SK-N-SH (cell line): ENCODE measurements at regions not wholly inside any gene's neighbourhood (a gene's known extent, or its start where the extent isn't known, plus 50 kb on each side); places are given as distances from the start of the nearest gene placed in this dataset.

Experiments
- CTCF ChIA-PET: fragments of 300-600, 350-600 bp; formaldehyde crosslinking; extraction: SDS; loops from one replicate; lab custom pipeline; 2021; lab: Yijun Ruan, JAX
- POLR2A ChIA-PET: fragments of 350-600 bp; sonication (Branson Sonifier 250); formaldehyde crosslinking; extraction: SDS; loops from one replicate; lab custom pipeline; 2020; ENCODE audit warnings: antibody characterized with exemption, inconsistent platforms; lab: Yijun Ruan, JAX
- DNase-seq: peaks from one replicate; pipeline ENCODE4 v3.0.0; 2012
- H2AFZ ChIP-seq: fragments of 200-600 bp; sonication (generic); 2 replicates; pipeline ENCODE4 v1.8.1; 2016; ENCODE audit warnings: antibody characterized with exemption, mild to moderate bottlenecking, low read depth
- H3F3A ChIP-seq: fragments of 200-600 bp; sonication (generic); replicated peaks from 2 replicates; pipeline ENCODE3; 2016; ENCODE audit warnings: antibody characterized with exemption, mild to moderate bottlenecking; ENCODE audit not compliant: insufficient read depth
- H3K27ac ChIP-seq, 2 experiments: fragments of 200-500 bp in 1 of 2; fragments of 200-600 bp in 1 of 2; sonication (Bioruptor generic) in 1 of 2; sonication (generic), shearing (Covaris generic) in 1 of 2; 2 replicates each; pipeline versions ENCODE4 v1.5.1 to v1.6.1; 2014 to 2016; ENCODE audit warnings: low read depth in 2 of 2, inconsistent platforms in 1 of 2, low read length in 1 of 2, mild to moderate bottlenecking in 1 of 2, mixed read lengths in 1 of 2
- H3K27me3 ChIP-seq: fragments of 200-600 bp; sonication (generic), shearing (Covaris generic); 2 replicates; pipeline ENCODE4 v1.6.1; 2016; ENCODE audit warnings: mixed run types; ENCODE audit not compliant: insufficient read depth
- H3K36me3 ChIP-seq, 2 experiments: fragments of 200-500 bp in 1 of 2; fragments of 200-600 bp in 1 of 2; sonication (Bioruptor generic) in 1 of 2; sonication (generic) in 1 of 2; replicated peaks in 1 of 2; 2 replicates each; pipeline versions ENCODE3 to v1.5.1; 2014 to 2016; ENCODE audit warnings: low read length in 1 of 2, mild to moderate bottlenecking in 1 of 2; ENCODE audit not compliant: insufficient read depth in 2 of 2, control insufficient read depth in 1 of 2
- H3K4me1 ChIP-seq, 2 experiments: fragments of 200-500 bp in 1 of 2; fragments of 200-600 bp in 1 of 2; sonication (Bioruptor generic) in 1 of 2; sonication (generic), shearing (Covaris generic) in 1 of 2; 2 replicates each; pipeline versions ENCODE4 v1.5.1 to v1.6.1; 2014 to 2016; ENCODE audit warnings: low read depth in 1 of 2, low read length in 1 of 2, mixed run types in 1 of 2; ENCODE audit not compliant: insufficient read depth in 2 of 2, control insufficient read depth in 1 of 2
- H3K4me2 ChIP-seq: fragments of 200-600 bp; sonication (generic), shearing (Covaris generic); 2 replicates; pipeline ENCODE4 v1.6.1; 2017; ENCODE audit warnings: mixed run types
- H3K4me3 ChIP-seq, 2 experiments: fragments of 200-500 bp in 1 of 2; fragments of 200-600 bp in 1 of 2; sonication (Bioruptor generic) in 1 of 2; sonication (generic), shearing (Covaris generic) in 1 of 2; 2 replicates each; pipeline versions ENCODE4 v1.5.1 to v1.8.1; 2014 to 2016; ENCODE audit warnings: low read depth in 2 of 2, inconsistent platforms in 1 of 2, low read length in 1 of 2, mild to moderate bottlenecking in 1 of 2, mixed read lengths in 1 of 2, moderate library complexity in 1 of 2
- H3K79me2 ChIP-seq: fragments of 200-600 bp; sonication (generic); 2 replicates; pipeline ENCODE4 v1.8.1; 2017; ENCODE audit warnings: mild to moderate bottlenecking; ENCODE audit not compliant: insufficient read depth
- H3K9ac ChIP-seq: fragments of 200-600 bp; sonication (generic); 2 replicates; pipeline ENCODE4 v1.6.1; 2017; ENCODE audit warnings: mixed run types
- H3K9me2 ChIP-seq: fragments of 200-600 bp; sonication (generic); 2 replicates; pipeline ENCODE4 v1.6.1; 2017; ENCODE audit warnings: mixed run types
- H3K9me3 ChIP-seq: fragments of 200-600 bp; sonication (generic); 2 replicates; pipeline ENCODE4 v1.6.1; 2017; ENCODE audit warnings: mixed run types, mild to moderate bottlenecking, moderate library complexity
- H4K20me1 ChIP-seq: fragments of 200-600 bp; sonication (generic); 2 replicates; pipeline ENCODE4 v1.6.1; 2017; ENCODE audit warnings: mild to moderate bottlenecking, mixed run types; ENCODE audit not compliant: insufficient read depth
- CHD2 ChIP-seq: fragments of 150-350 bp; IDR thresholded peaks from 2 replicates; pipeline ENCODE4 v1.6.1; 2018; ENCODE audit warnings: low read length; ENCODE audit not compliant: partially characterized antibody
- EP300 ChIP-seq, 2 experiments: IDR thresholded peaks; 2 replicates each; pipeline versions ENCODE4 v1.4.0 to v1.6.1; 2012; ENCODE audit warnings: borderline replicate concordance in 1 of 2, low read depth in 1 of 2, low read length in 1 of 2
- FOSL2 ChIP-seq: IDR thresholded peaks from 2 replicates; pipeline ENCODE4 v1.4.0; 2012; ENCODE audit warnings: low read depth, mild to moderate bottlenecking, moderate library complexity, borderline replicate concordance
- JUND ChIP-seq: IDR thresholded peaks from 2 replicates; pipeline ENCODE4 v1.4.0; 2012
- NFIC ChIP-seq: IDR thresholded peaks from 2 replicates; pipeline ENCODE4 v1.4.0; 2012; ENCODE audit warnings: borderline replicate concordance
- POLR2AphosphoS5 ChIP-seq: IDR thresholded peaks from 2 replicates; pipeline ENCODE4 v1.6.1; 2012; ENCODE audit warnings: low read depth, low read length
- RFX5 ChIP-seq: IDR thresholded peaks from 2 replicates; pipeline ENCODE4 v1.6.1; 2012; ENCODE audit warnings: mild to moderate bottlenecking, improper control_type of control experiment, low read length
- RXRA ChIP-seq: IDR thresholded peaks from 2 replicates; pipeline ENCODE4 v1.4.0; 2012; ENCODE audit warnings: low read depth, mild to moderate bottlenecking, borderline replicate concordance
- TCF12 ChIP-seq: IDR thresholded peaks from 2 replicates; pipeline ENCODE4 v1.4.0; 2012
- TEAD4 ChIP-seq: IDR thresholded peaks from 2 replicates; pipeline ENCODE4 v1.4.0; 2012; ENCODE audit warnings: mild to moderate bottlenecking, borderline replicate concordance; ENCODE audit not compliant: insufficient read depth
- YY1 ChIP-seq: IDR thresholded peaks from 2 replicates; pipeline ENCODE4 v1.4.0; 2012; ENCODE audit warnings: low read depth, mild to moderate bottlenecking
- WGBS: methylation state at CpG from one replicate; pipeline ENCODE4 v1.1.6; 2017; ENCODE audit warnings: low lambda C conversion rate; 5-methylcytosine and 5-hydroxymethylcytosine counted together
- TF ChIP-seq, protein P1 (sequence below): IDR thresholded peaks from 2 replicates; pipeline ENCODE4; 2012
- TF ChIP-seq, protein P2 (sequence below): IDR thresholded peaks from 2 replicates; pipeline ENCODE4 v1.4.0; 2012; ENCODE audit warnings: low read depth

DNA sequence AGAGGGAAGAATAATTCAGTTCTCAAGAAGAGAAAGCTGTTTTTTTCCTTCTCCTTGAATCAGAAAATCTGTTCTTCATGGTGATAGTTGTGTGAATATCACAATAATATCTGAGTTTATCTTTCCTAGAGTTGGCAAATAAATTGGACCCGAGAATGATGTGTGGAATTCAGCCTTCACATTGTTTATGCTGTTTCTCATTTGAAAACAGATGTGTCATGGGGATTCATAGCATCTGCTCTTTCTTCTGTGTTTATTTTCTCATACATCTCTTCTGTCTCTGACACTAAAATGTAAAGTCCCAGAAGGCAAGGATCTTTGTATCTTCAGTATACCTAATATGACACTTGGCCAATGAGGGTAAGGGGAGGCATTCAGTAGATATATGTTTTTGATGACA is 103.6 kb upstream of the SGK1 start:
- Histone ChIP-seq H3F3A (peaks cover 47% of the 10 kb centered on the region), H3K9me3 (no peaks in the 10 kb centered on the region), H3K79me2 (no peaks in the 10 kb centered on the region), H3K4me1 (no peaks in the 10 kb centered on the region; a peak in 1 of 4 replicates), H3K9me2 (no peaks in the 10 kb centered on the region), H3K9ac (peak overlapping the region; percentile 63; the same call in 1 of the 2 replicates), H3K4me2 (0 out of 2 replicates have a peak overlapping the region, but pooled peaks have one; percentile 7), H3K27ac (peak overlapping the region; percentile 34 to 99; a peak in 3 of 4 replicates), H3K4me3 (no peak overlapping the region), H2AFZ (no peak overlapping the region), H3K27me3 (no peaks in the 10 kb centered on the region), H4K20me1 (no peaks in the 10 kb centered on the region), H3K36me3 (no peaks in the 10 kb centered on the region)
- CTCF ChIA-PET: no interaction called here
- TF ChIP-seq TCF12: peak; percentile 11; the same call in 1 of the 2 replicates
- TF ChIP-seq, protein P1, sequence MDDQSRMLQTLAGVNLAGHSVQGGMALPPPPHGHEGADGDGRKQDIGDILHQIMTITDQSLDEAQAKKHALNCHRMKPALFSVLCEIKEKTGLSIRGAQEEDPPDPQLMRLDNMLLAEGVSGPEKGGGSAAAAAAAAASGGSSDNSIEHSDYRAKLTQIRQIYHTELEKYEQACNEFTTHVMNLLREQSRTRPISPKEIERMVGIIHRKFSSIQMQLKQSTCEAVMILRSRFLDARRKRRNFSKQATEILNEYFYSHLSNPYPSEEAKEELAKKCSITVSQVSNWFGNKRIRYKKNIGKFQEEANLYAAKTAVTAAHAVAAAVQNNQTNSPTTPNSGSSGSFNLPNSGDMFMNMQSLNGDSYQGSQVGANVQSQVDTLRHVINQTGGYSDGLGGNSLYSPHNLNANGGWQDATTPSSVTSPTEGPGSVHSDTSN: 0 out of 2 replicates have a peak, but pooled peaks have one; percentile 11
- no peak for TF ChIP-seq CHD2
- DNase-seq: no peak
- WGBS: 25% methylated on average over 1 of the region's 1 CpG
- POLR2A ChIA-PET: no interaction called here

DNA sequence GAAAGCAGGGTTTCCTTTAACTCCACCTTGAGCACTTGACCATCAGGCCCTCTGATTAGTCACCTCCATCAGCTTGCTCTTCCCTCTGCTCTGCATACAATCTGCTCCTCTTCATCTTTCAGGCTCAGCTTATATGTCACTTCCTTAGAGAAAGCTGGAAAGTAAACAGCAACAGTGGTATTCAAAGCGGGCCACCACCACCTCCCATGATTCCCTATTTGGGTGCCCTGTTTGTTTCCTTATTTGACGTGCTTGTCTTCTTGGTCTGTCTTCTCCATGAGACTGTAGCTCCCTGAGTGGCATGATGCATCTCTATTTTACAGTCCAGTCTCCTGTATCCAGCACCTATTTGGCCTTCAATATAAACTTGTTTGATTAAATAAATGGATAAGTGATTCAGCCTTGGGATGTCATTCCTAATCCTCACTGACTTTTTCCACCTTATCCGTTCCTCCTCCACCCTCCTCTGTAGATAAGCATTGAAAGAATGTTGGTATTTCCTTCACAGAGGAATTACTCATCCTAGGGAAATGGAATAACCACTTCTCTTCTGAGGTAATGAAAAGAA is 102.8 kb upstream of the SGK1 start:
- H2AFZ ChIP-seq: peak overlapping the region; percentile 46; the same call in 1 of the 2 replicates
- H3K36me3 ChIP-seq: no peaks in the 10 kb centered on the region
- H3K9me3 ChIP-seq: no peaks in the 10 kb centered on the region
- peaks cover 47% of the 10 kb centered on the region for H3F3A ChIP-seq
- H3K9me2 ChIP-seq: no peaks in the 10 kb centered on the region
- 0 out of 4 replicates have a peak overlapping the region, but pooled peaks of 1 of the 2 experiments have one; percentile 16 for H3K4me3 ChIP-seq
- no peak for DNase-seq
- 41% methylated on average over 3 of the region's 3 CpGs for WGBS
- TF ChIP-seq NFIC (peak; percentile 42), RFX5 (no peak), JUND (peak; percentile 78), RXRA (0 out of 2 replicates have a peak, but pooled peaks have one; percentile 38), POLR2AphosphoS5 (peak; percentile 52; the same call in 1 of the 2 replicates), FOSL2 (peak; percentile 78), YY1 (no peak), EP300 (IDR thresholded peaks at IDR 0.05; ENCODE audit: borderline replicate concordance in 1 of 2, low read depth in 1 of 2, low read length in 1 of 2) (peak in 1 of 2 experiments; percentile 93; a peak in 2 of 4 replicates), TEAD4 (peak; percentile 90), TCF12 (peak; percentile 89)
- TF ChIP-seq, protein P1: peak; percentile 83
- TF ChIP-seq, protein P2, sequence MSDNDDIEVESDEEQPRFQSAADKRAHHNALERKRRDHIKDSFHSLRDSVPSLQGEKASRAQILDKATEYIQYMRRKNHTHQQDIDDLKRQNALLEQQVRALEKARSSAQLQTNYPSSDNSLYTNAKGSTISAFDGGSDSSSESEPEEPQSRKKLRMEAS: no peak
- no peaks in the 10 kb centered on the region for H4K20me1 ChIP-seq
- H3K9ac ChIP-seq: peak overlapping the region; percentile 63
- POLR2A ChIA-PET: no interaction called here
- CTCF ChIA-PET: no interaction called here
- H3K79me2 ChIP-seq: no peaks in the 10 kb centered on the region
- no peaks in the 10 kb centered on the region; a peak in 1 of 4 replicates for H3K4me1 ChIP-seq
- no peaks in the 10 kb centered on the region for H3K27me3 ChIP-seq
- H3K4me2 ChIP-seq: peak overlapping the region; percentile 7; the same call in 1 of the 2 replicates
- H3K27ac ChIP-seq: peak overlapping the region in 1 of 2 experiments; percentile 99; a peak in 2 of 4 replicates
